ENCODE measurements at regions not wholly inside any gene's neighbourhood (a gene's known extent, or its start where the extent isn't known, plus 50 kb on each side); places are given as distances from the start of the nearest gene placed in this dataset.

DNA sequence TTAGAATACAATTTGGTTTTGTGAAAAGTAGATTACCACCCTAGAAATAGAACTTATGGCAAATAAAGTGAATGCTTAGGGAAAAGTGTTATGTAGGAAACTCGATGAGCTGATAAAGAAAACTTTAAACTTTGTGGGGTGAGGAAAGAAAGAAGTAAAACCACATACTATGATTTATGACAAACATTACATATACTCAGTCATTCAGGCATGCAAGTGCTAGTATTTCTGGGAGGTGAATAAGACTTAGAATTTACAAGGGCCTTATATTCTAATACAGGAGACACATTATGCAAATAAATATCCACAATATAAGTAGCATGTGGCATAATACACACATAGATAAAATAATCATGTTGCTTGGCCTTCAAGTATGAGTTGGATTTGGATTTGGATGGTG lies 618.1 kb downstream of the XIRP2 start:
- ATAC-seq, result no peak
- TF ChIP-seq CREB5 (CRISPR knock-in tag; IDR thresholded peaks at IDR 0.05; ENCODE audit: low read depth) (no peak), SNAI2 (CRISPR knock-in tag; IDR thresholded peaks at IDR 0.05) (no peak), OSR1 (CRISPR knock-in tag; IDR thresholded peaks at IDR 0.05) (no peak), ZNF70 (CRISPR knock-in tag; IDR thresholded peaks at IDR 0.05) (no peak), ZFP3 (CRISPR knock-in tag; IDR thresholded peaks at IDR 0.05) (no peak), CSDC2 (CRISPR knock-in tag; IDR thresholded peaks at IDR 0.05) (no peak), ZFP30 (CRISPR knock-in tag; IDR thresholded peaks at IDR 0.05) (no peak), ZNF565 (CRISPR knock-in tag; conservative IDR thresholded peaks at IDR 0.05; ENCODE audit: low read depth) (no peak), PPARA (CRISPR knock-in tag; IDR thresholded peaks at IDR 0.05; ENCODE audit: borderline replicate concordance) (no peak), ISL1 (CRISPR knock-in tag; IDR thresholded peaks at IDR 0.05) (no peak), TCF4 (CRISPR knock-in tag; IDR thresholded peaks at IDR 0.05; ENCODE audit: borderline replicate concordance) (no peak), CSRNP3 (CRISPR knock-in tag; IDR thresholded peaks at IDR 0.05) (no peak), PATZ1 (CRISPR knock-in tag; IDR thresholded peaks at IDR 0.05; ENCODE audit: borderline replicate concordance) (no peak), RARB (CRISPR knock-in tag; IDR thresholded peaks at IDR 0.05) (no peak), POU6F1 (CRISPR knock-in tag; IDR thresholded peaks at IDR 0.05; ENCODE audit: borderline replicate concordance, low read depth) (no peak)
- TF ChIP-seq, protein P1, sequence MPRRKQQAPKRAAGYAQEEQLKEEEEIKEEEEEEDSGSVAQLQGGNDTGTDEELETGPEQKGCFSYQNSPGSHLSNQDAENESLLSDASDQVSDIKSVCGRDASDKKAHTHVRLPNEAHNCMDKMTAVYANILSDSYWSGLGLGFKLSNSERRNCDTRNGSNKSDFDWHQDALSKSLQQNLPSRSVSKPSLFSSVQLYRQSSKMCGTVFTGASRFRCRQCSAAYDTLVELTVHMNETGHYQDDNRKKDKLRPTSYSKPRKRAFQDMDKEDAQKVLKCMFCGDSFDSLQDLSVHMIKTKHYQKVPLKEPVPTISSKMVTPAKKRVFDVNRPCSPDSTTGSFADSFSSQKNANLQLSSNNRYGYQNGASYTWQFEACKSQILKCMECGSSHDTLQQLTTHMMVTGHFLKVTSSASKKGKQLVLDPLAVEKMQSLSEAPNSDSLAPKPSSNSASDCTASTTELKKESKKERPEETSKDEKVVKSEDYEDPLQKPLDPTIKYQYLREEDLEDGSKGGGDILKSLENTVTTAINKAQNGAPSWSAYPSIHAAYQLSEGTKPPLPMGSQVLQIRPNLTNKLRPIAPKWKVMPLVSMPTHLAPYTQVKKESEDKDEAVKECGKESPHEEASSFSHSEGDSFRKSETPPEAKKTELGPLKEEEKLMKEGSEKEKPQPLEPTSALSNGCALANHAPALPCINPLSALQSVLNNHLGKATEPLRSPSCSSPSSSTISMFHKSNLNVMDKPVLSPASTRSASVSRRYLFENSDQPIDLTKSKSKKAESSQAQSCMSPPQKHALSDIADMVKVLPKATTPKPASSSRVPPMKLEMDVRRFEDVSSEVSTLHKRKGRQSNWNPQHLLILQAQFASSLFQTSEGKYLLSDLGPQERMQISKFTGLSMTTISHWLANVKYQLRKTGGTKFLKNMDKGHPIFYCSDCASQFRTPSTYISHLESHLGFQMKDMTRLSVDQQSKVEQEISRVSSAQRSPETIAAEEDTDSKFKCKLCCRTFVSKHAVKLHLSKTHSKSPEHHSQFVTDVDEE (CRISPR knock-in tag; IDR thresholded peaks at IDR 0.05), result no peak

DNA sequence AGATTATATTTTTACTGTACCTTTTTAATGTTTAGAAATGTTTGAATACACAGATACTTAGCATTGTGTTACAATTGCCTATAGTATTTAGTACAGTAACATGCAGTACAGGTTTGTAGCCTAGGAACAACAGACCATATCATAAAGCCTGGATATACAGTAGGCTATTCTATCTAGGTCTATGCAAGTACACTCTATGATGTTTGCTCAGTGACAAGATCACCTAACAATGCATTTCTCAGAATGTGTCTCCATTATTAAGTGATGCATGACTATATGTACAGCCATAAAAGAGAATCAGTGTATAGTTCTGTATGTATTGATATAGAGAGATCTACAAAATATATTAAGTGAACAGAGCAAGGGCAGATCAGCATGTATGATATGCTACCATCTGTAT lies 616.4 kb downstream of the XIRP2 start:
- TF ChIP-seq POU6F1 (CRISPR knock-in tag; IDR thresholded peaks at IDR 0.05; ENCODE audit: borderline replicate concordance, low read depth) (no peak), TOX (CRISPR knock-in tag; IDR thresholded peaks at IDR 0.05; ENCODE audit: borderline replicate concordance) (no peak), GLIS3 (CRISPR knock-in tag; IDR thresholded peaks at IDR 0.05) (no peak), CSRNP3 (CRISPR knock-in tag; IDR thresholded peaks at IDR 0.05) (no peak), ZFP3 (CRISPR knock-in tag; IDR thresholded peaks at IDR 0.05) (no peak), CREB5 (CRISPR knock-in tag; IDR thresholded peaks at IDR 0.05; ENCODE audit: low read depth) (no peak)
- no peak for ATAC-seq

Measured in SK-N-SH treated with all-trans-retinoic acid at 6 μM for 48 hours (cell line).